ENCODE measurements at regions not wholly inside any gene's neighbourhood (a gene's known extent, or its start where the extent isn't known, plus 50 kb on each side); places are given as distances from the start of the nearest gene placed in this dataset.
"Not testable (repeated sequence)": the region's sequence is repeated elsewhere in the genome, so short reads cannot be mapped to it uniquely, and the experiment has no call there.

DNA sequence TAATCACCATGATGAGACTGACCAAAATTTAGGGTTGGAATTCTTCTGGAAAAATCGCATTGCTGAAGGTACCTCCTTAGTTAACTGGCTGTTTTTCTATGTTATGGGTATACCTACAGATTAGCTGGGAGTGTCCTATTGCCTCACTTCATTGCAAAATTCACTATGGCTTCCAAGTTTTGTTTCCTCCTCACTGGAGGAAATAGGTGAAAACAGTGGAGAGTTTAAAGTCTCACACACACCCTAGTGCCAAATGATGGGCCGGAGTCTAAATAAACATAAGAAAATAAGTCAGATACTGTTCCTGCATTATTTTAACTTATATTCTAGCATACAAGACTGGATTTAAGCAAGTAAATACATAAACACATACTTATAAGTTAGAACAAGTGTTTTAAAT is 98.2 kb downstream of the AHR start:
- H3K4me3 Mint-ChIP-seq: no peak overlapping the region
- CTCF ChIA-PET: no interaction called here
- no peak overlapping the region for H3K27ac Mint-ChIP-seq
- no peak for ATAC-seq
- H3K36me3 Mint-ChIP-seq: peaks cover 37% of the 10 kb centered on the region
- peaks cover 23% of the 10 kb centered on the region for H3K4me1 Mint-ChIP-seq
- peaks cover 19% of the 10 kb centered on the region for H3K9me3 Mint-ChIP-seq (ENCODE audit: low read depth)
- no peak for DNase-seq
- H3K27me3 Mint-ChIP-seq: peaks cover 8% of the 10 kb centered on the region

DNA sequence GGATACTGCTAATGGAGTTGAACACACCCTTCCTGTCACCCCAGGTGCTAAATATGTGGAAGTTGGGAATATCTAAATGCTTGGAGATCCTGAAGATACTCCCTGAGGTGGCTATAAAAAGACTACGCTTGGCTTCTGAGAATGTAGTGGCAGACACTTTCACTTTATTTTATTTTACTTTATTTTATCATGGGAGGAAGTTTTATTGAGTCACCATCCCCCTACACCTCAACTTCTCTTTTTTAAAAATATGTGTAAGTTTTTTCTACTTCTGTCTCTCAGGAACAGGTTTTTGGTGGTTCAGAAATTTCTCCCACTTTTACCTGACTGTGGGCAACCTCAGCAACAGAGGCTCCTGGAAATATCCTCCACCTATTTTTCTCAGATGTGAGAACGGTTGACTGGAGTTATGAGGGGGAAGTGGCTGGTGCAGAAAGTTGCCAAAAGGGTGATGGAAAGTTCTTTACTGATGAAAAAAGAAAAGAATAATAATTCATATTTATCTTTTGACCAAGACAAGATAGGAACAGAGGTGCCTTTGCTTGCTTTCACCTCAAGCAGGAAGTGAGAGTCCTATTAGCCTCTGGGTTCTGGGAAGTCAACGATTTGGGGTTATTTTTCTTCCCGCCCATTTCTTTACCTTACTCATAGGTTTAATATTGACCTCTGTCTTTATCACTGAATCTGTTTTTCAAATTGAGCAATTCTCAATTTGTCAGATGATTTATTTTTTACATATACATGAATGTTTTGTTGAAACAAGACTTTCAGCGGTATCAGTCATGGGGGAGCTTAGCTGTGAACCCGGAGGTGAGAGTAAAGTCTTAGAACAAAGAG is 103.6 kb downstream of the AHR start:
- CTCF ChIA-PET: interaction anchor here (0.9 to 1.4 kb wide), 2 partner anchors 101 to 419 kb away, joined by 3 to 6 read pairs; no protein-coding TSS in a partner anchor
- H3K4me3 Mint-ChIP-seq: peak overlapping the region; percentile 61
- H3K27ac Mint-ChIP-seq: peak overlapping the region; percentile 91
- peaks cover 42% of the 10 kb centered on the region for H3K4me1 Mint-ChIP-seq
- peaks cover 24% of the 10 kb centered on the region for H3K27me3 Mint-ChIP-seq
- peaks cover 18% of the 10 kb centered on the region for H3K36me3 Mint-ChIP-seq
- DNase-seq: peak; percentile 57
- H3K9me3 Mint-ChIP-seq (ENCODE audit: low read depth): peaks cover 4% of the 10 kb centered on the region
- ATAC-seq: peak; percentile 73

DNA sequence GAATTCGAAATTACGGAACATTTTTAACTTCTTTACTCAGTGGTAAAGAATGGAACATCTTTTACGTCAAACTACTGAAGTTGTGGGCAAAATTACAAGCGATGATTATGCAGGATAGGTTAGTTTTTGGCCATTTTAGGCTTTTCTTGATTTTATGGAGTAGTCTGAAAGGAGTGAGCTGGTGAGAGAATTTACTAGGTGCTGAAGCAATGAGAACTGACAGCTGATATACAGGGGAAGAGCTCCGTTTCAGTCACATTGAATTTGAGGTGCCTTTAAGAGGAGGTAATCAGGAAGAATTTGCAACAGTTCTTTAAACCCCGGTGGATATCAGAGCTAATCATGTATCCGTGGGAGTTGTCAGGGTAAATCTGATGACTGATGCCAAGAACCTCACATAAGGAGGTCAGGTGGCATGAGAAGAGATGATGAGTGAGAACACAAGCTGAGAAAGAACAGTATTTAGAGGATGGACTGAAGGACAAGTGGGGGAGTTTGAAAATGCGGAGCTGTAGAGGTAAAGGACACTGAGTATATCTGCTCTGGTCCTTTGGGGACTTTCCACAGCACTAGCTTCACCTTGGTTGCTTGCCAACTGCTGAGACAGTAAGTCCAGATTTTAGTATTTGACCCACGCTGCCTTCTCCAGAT is 104.3 kb downstream of the AHR start:
- Mint-ChIP-seq H3K4me1 (peaks cover 42% of the 10 kb centered on the region), H3K36me3 (peaks cover 18% of the 10 kb centered on the region), H3K4me3 (peak overlapping the region; percentile 61), H3K9me3 (ENCODE audit: low read depth) (no peaks in the 10 kb centered on the region), H3K27me3 (peaks cover 21% of the 10 kb centered on the region), H3K27ac (peak overlapping the region; percentile 91)
- ATAC-seq: peak; percentile 46
- CTCF ChIA-PET: interaction anchor here (0.8 to 1.5 kb wide), 4 partner anchors 57 to 420 kb away, joined by 3 to 6 read pairs (median 4); no protein-coding TSS in a partner anchor
- DNase-seq: peak; percentile 47

DNA sequence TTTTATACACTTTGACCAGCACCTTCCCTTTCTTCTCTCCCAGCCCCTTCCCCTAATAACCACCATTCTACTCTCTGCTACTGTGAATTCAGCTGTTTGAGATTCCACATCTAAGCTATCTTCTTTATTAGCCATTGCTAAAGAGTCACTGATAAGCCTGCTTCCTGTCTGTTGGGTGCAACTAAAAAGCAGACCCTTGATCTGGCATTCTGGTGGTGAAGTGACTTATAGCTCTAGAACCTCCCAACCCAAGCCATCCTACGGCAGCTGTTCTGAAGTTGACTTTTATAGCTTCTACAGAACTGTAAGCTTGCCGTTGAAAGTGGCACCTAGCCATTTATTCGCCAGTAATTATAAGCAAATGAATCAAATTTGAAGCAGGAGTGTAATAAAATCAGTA is 105.6 kb downstream of the AHR start:
- Mint-ChIP-seq H3K4me3 (no peak overlapping the region), H3K4me1 (peaks cover 42% of the 10 kb centered on the region), H3K9me3 (ENCODE audit: low read depth) (no peaks in the 10 kb centered on the region), H3K27ac (no peak overlapping the region), H3K36me3 (peaks cover 13% of the 10 kb centered on the region), H3K27me3 (peaks cover 18% of the 10 kb centered on the region)
- CTCF ChIA-PET: interaction anchor here (0.8 to 1.5 kb wide), 2 partner anchors 101 to 200 kb away, joined by 5 read pairs; no protein-coding TSS in a partner anchor
- DNase-seq (no peak), ATAC-seq (no peak)

DNA sequence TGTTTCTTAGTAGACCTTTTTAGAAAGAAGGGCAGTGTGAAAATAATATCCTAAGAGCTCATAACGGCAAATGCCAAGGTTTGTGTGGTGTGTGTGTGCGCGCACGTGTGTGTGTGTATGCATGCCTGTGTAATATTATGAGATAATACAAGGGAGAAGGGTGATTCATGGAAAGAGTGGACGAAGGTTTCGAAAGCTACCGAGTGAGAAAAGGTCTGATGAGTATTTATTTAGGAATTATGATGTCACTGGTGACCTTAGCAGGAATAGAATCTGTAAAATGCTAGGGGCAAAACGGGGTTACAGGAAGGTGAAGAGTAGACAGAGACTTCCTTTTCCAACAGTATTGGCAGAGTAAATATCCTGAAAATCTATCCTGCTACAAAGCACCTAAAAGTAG is 107.3 kb downstream of the AHR start:
- H3K27me3 Mint-ChIP-seq: peaks cover 18% of the 10 kb centered on the region
- no peaks in the 10 kb centered on the region for H3K9me3 Mint-ChIP-seq (ENCODE audit: low read depth)
- DNase-seq (no peak), ATAC-seq (no peak)
- H3K4me1 Mint-ChIP-seq: peaks cover 28% of the 10 kb centered on the region
- peaks cover 7% of the 10 kb centered on the region for H3K36me3 Mint-ChIP-seq
- H3K27ac Mint-ChIP-seq: no peak overlapping the region
- no peak overlapping the region for H3K4me3 Mint-ChIP-seq
- CTCF ChIA-PET: interaction anchor here (1.0 kb wide), 1 partner anchor 104 kb away, joined by 3 read pairs; no protein-coding TSS in a partner anchor

DNA sequence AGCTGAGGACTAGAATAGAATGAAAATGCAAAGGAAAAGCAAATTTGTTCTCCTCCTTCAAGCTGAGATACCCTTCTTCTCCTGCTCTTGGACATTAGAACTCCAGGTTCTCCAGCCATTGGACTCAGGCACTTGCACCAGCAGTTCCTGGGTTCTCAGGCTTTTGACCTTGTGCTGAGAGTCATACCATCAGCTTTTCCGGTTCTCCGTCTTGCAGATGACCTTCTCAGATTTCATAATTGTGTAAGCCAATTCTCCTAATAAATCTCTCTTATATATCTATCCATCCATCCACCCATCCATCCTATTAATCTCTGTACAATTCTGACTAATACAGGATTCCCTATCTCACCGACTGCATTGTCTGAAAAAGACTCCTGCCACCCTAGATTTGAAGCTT is 108.3 kb downstream of the AHR start:
- peaks cover 19% of the 10 kb centered on the region for H3K4me1 Mint-ChIP-seq

DNA sequence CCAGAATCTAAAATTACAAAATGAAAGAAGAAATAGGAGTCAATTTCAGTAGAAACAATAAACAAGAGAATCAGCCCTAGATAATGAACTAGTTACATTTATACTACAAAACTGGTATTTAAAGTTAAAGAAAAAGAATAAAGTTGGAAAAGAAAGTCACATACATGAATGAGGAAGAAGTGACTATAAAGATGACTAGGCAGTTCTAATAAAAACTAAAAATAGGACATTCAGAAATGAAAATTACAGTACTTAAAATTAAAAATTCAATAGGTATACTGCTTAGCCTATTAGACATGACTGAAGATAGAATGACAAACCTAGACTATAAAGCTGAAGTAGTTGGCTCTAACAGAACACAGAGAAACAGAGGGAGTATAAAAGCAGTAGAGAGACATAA is 108.8 kb downstream of the AHR start:
- Mint-ChIP-seq H3K4me3 (no peak overlapping the region), H3K36me3 (peaks cover 7% of the 10 kb centered on the region), H3K9me3 (ENCODE audit: low read depth) (no peaks in the 10 kb centered on the region), H3K4me1 (peaks cover 15% of the 10 kb centered on the region), H3K27me3 (peaks cover 18% of the 10 kb centered on the region), H3K27ac (no peak overlapping the region)
- CTCF ChIA-PET: no interaction called here
- ATAC-seq (no peak), DNase-seq (no peak)

More for the DNA sequence above, 108.3 kb downstream of the AHR start:
- no peaks in the 10 kb centered on the region for H3K9me3 Mint-ChIP-seq (ENCODE audit: low read depth)
- ATAC-seq (no peak), DNase-seq (no peak)
- peaks cover 7% of the 10 kb centered on the region for H3K36me3 Mint-ChIP-seq
- H3K4me3 Mint-ChIP-seq: no peak overlapping the region
- CTCF ChIA-PET: no interaction called here
- peaks cover 18% of the 10 kb centered on the region for H3K27me3 Mint-ChIP-seq
- no peak overlapping the region for H3K27ac Mint-ChIP-seq

DNA sequence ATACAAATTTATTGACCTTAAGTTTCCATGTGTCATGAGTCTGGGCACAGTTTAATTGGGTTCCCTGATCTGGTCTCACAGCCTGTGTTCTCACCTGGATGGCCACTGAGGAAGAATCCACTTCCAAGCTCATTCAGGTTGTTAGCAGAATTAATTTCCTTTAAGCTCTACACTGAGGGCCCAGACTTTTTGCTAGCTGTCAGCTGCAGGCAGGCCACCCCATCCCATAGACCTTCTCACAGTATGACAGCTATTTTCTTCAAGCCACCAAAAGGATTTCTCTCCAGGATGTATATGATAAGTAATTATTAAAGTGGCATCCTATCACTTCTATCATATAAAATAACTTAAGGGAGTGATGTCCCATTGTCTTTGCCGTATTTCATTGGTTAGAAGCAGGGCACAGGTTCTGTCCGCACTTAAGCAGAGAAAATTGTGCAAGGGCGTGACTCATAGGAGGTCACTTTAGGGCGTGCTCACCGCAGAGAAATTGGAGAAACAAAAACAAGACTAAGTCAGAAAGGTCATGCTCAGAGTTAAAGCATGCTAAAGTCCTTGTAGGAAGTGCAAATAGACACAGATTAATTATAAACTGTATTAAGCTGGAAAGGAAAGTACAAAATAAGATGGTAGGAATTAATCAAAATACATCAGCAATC is 109.9 kb downstream of the AHR start:
- H3K27ac Mint-ChIP-seq: no peak overlapping the region
- H3K9me3 Mint-ChIP-seq (ENCODE audit: low read depth): no peaks in the 10 kb centered on the region
- no peak overlapping the region for H3K4me3 Mint-ChIP-seq
- peaks cover 7% of the 10 kb centered on the region for H3K36me3 Mint-ChIP-seq
- CTCF ChIA-PET: interaction anchor here (1.0 kb wide), 1 partner anchor 34 kb away, joined by 3 read pairs; no protein-coding TSS in a partner anchor
- no peak for ATAC-seq
- peaks cover 6% of the 10 kb centered on the region for H3K4me1 Mint-ChIP-seq
- peaks cover 18% of the 10 kb centered on the region for H3K27me3 Mint-ChIP-seq
- no peak for DNase-seq

DNA sequence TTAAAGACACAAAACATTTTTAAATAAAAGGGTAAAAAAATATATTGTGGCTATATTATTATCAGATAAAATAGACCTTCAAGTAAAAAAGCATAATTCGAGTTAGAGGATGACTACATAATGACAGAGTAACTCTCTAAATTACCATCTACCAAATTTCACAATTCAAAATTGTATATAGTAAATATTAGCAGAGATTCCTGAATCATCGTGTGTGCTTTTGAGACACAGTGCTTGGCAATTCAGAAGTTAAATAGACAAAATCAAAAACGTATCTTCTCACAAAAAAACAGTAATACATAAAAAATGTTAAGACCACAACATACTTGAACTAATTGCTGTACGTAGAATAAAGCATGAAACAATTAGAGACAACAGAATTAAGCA is 110.4 kb downstream of the AHR start:
- CTCF ChIA-PET: no interaction called here
- no peaks in the 10 kb centered on the region for H3K9me3 Mint-ChIP-seq (ENCODE audit: low read depth)
- H3K36me3 Mint-ChIP-seq: peaks cover 7% of the 10 kb centered on the region
- H3K4me3 Mint-ChIP-seq: no peak overlapping the region
- ATAC-seq: no peak
- H3K4me1 Mint-ChIP-seq: peaks cover 5% of the 10 kb centered on the region
- peaks cover 18% of the 10 kb centered on the region for H3K27me3 Mint-ChIP-seq
- H3K27ac Mint-ChIP-seq: no peak overlapping the region
- DNase-seq: no peak

DNA sequence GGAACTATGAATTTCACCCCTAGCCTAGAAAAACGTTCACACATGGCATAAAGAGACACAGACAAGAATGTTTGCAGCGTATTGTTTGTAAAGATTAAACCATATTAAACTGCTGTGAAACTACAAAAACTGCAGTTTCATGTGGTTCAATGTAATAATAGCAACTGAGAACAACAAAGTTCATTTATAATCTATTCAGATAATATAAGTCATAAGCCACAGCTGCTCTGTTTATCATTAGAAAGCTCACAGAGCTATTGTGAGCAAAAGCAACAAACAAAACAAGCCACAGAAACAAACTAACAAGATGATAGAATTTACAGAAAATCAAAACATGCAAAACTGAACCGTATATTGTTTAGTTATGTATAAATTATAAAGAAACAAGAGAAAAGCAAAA is 113.5 kb downstream of the AHR start:
- Mint-ChIP-seq H3K36me3 (peaks cover 2% of the 10 kb centered on the region), H3K27ac (no peak overlapping the region), H3K27me3 (peaks cover 2% of the 10 kb centered on the region), H3K9me3 (ENCODE audit: low read depth) (no peaks in the 10 kb centered on the region), H3K4me1 (no peaks in the 10 kb centered on the region), H3K4me3 (no peak overlapping the region)
- no peak for ATAC-seq
- CTCF ChIA-PET: no interaction called here
- no peak for DNase-seq

DNA sequence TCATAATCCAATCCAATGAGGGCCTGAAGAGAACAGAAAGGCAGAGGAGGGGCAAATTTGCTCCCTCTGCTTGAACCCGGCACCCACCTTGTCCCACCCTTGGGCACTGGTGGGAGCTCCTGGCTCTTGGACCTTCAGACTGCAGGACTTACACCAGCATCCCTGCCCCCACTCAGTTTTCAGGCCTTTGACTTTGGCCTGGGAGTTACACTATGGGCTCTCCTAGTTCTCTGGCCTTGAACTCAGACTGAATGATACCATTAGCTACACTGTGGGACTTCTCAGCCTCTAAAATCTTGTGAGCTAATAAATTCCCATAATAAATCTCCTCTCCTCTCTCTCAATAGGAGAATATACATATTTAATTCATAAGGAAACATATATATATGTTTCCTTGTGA is 114.4 kb downstream of the AHR start:
- no peaks in the 10 kb centered on the region for H3K36me3 Mint-ChIP-seq
- ATAC-seq: no peak
- no peak overlapping the region for H3K4me3 Mint-ChIP-seq

DNA sequence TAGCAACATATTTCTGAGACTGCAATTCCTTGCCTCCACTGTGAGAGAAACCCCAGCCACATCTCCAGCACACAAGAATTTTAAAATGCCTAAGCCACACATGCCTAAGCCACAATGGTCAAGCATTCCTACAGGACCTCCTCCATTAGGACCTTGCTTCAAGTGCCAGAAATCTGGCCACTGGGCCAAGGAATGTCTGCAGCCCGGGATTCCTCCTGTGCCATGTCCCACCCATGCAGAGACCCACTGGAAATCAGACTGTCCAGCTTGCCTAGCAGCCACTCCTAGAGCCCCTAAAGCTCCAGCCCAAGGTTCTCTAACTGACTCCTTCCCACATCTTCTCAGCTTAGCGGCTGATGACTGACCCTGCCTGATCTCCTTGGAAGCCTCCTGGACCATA is 117.5 kb downstream of the AHR start:
- Mint-ChIP-seq H3K36me3 (no peaks in the 10 kb centered on the region), H3K27me3 (no peaks in the 10 kb centered on the region), H3K4me1 (no peaks in the 10 kb centered on the region), H3K27ac (no peak overlapping the region), H3K4me3 (no peak overlapping the region), H3K9me3 (ENCODE audit: low read depth) (no peaks in the 10 kb centered on the region)
- ATAC-seq: no peak
- CTCF ChIA-PET: no interaction called here
- DNase-seq: no peak

More for the DNA sequence above, 114.4 kb downstream of the AHR start:
- H3K9me3 Mint-ChIP-seq (ENCODE audit: low read depth): no peaks in the 10 kb centered on the region
- no peaks in the 10 kb centered on the region for H3K27me3 Mint-ChIP-seq
- no peaks in the 10 kb centered on the region for H3K4me1 Mint-ChIP-seq
- CTCF ChIA-PET: no interaction called here
- no peak overlapping the region for H3K27ac Mint-ChIP-seq
- DNase-seq: no peak

DNA sequence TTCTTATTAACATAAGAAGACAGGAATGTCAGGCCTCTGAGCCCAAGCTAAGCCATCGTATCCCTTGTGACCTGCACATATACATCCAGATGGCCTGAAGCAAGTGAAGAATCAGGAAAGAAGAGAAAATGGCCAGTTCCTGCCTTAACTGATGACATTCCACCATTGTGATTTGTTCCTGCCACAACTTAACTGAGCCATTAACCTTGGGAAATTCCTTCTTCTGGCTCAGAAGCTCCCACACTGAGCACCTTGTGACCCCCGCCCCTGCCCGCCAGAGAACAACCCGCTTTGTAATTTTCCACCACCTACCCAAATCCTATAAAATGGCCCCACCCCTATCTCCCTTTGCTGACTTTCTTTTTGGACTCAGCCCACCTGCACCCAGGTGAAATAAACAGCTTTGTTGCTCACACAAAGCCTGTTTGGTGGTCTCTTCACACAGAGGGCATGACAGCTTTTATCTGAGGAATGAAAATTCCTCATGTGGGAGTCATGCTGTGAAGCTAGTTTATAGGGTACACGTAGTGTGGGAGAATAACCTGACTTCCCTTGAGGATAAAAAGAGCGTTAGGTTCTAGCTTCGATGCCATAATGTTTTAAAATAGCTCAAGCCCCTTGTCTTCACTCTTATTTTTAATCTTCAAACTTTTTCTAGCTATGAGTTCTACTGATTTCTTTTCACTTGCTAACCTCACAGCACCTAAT is 122.0 kb downstream of the AHR start:
- H3K4me3 Mint-ChIP-seq; H3K27ac Mint-ChIP-seq; DNase-seq; H3K4me1 Mint-ChIP-seq; CTCF ChIA-PET; ATAC-seq; H3K36me3 Mint-ChIP-seq; H3K9me3 Mint-ChIP-seq (ENCODE audit: low read depth); H3K27me3 Mint-ChIP-seq: not testable (repeated sequence)
